Panc1 (cell line): ENCODE measurements at regions not wholly inside any gene's neighbourhood (a gene's known extent, or its start where the extent isn't known, plus 50 kb on each side); places are given as distances from the start of the nearest gene placed in this dataset.

Source experiments
- ATAC-seq: fragments of 200-7000 bp; cut with Tn5 transposase; 2 replicates; pipeline ENCODE4 v1.9.1; 2020; ENCODE audit warnings: mild to moderate bottlenecking, moderate library complexity
- BruUV-seq: library from RNA; stranded (reverse); fragments of 400-500 nt; replicated peaks from 2 replicates; lab custom pipeline; 2021; lab: Mats Ljungman, UMichigan
- CTCF ChIA-PET: fragments of 300-600 bp; sonication (Branson Sonifier 250); formaldehyde crosslinking; loops from one replicate; lab custom pipeline; 2022; ENCODE audit warnings: antibody characterized with exemption; lab: Charles Lee
- POLR2A ChIA-PET: fragments of 300-600 bp; sonication (Branson Sonifier 250); formaldehyde crosslinking; loops from one replicate; lab custom pipeline; 2022; ENCODE audit warnings: antibody characterized with exemption; lab: Charles Lee
- DNase-seq: peaks from one replicate; pipeline ENCODE4 v3.0.0-alpha.2; 2010; ENCODE audit warnings: low read depth, low spot score
- H3K27ac ChIP-seq: 2 replicates; pipeline ENCODE4 v1.5.1; 2011; ENCODE audit warnings: mild to moderate bottlenecking, low read length, inconsistent platforms
- H3K27me3 ChIP-seq: fragments of 200-500 bp; sonication (Bioruptor generic); 2 replicates; pipeline ENCODE4 v1.6.0; 2014; ENCODE audit warnings: low read length, inconsistent platforms; ENCODE audit not compliant: control insufficient read depth, insufficient read depth
- H3K36me3 ChIP-seq: fragments of 200-500 bp; sonication (Bioruptor generic); 2 replicates; pipeline ENCODE4 v1.5.1; 2014; ENCODE audit warnings: inconsistent platforms, mild to moderate bottlenecking, low read length, moderate library complexity; ENCODE audit not compliant: control insufficient read depth, insufficient read depth
- H3K4me1 ChIP-seq: 2 replicates; pipeline ENCODE4 v1.5.1; 2011; ENCODE audit warnings: inconsistent platforms, mild to moderate bottlenecking, low read length, moderate library complexity; ENCODE audit not compliant: control insufficient read depth, insufficient read depth
- H3K4me3 ChIP-seq, 2 experiments: 2 replicates each; pipeline ENCODE4 v1.5.1; 2011 to 2012; ENCODE audit warnings: low read depth in 2 of 2, low read length in 2 of 2, mild to moderate bottlenecking in 2 of 2, inconsistent platforms in 1 of 2, moderate library complexity in 1 of 2
- H3K9me3 ChIP-seq: fragments of 200-500 bp; sonication (Bioruptor generic); 2 replicates; pipeline ENCODE4 v1.5.1; 2014; ENCODE audit warnings: low read depth, mild to moderate bottlenecking, inconsistent platforms, low read length, moderate library complexity; ENCODE audit not compliant: control insufficient read depth, insufficient read depth
- CTCF ChIP-seq: fragments of 450-650 bp; IDR thresholded peaks from 2 replicates; pipeline ENCODE4 v1.5.1; 2017; ENCODE audit warnings: mild to moderate bottlenecking
- POLR2AphosphoS5 ChIP-seq: IDR thresholded peaks from 2 replicates; pipeline ENCODE4 v1.6.1; 2012; ENCODE audit warnings: mild to moderate bottlenecking, low read depth, low read length, moderate library complexity
- REST ChIP-seq, 2 experiments: IDR thresholded peaks; 2 replicates each; pipeline ENCODE4 v1.6.1; 2011 to 2012; ENCODE audit warnings: low read depth in 2 of 2, control low read depth in 1 of 2, low read length in 1 of 2, mild to moderate bottlenecking in 1 of 2, moderate library complexity in 1 of 2; ENCODE audit not compliant: insufficient read depth in 1 of 2
- SIN3A ChIP-seq: IDR thresholded peaks from 2 replicates; pipeline ENCODE4 v1.6.1; 2012; ENCODE audit warnings: low read depth, mild to moderate bottlenecking, low read length, moderate library complexity, borderline replicate concordance; ENCODE audit not compliant: insufficient read depth
- TCF7L2 ChIP-seq: IDR thresholded peaks from 2 replicates; pipeline ENCODE4 v1.6.1; 2011; ENCODE audit warnings: mild to moderate bottlenecking, low read depth, low read length, inconsistent platforms
- in situ Hi-C: cut with HindIII; loops from 2 replicates; pipeline ENCODE4 v1.10.0; 2016; ENCODE audit warnings: low sequenced_read_pairs, low pct_unique_long_range_greater_than_20kb
- intact Hi-C: fragments of 100-400 bp; cut with micrococcal nuclease; formaldehyde crosslinking; loops from one replicate; pipeline ENCODE4 v1.10.0; 2022; ENCODE audit not compliant: unreplicated experiment

GRCh38 chr6:156319707-156320106 lies 457.5 kb upstream of the ARID1B start:
- in situ Hi-C loops = no loop called here
- no peak for DNase-seq

GRCh38 chr6:156316583-156317125 lies 460.5 kb upstream of the ARID1B start:
- in situ Hi-C loops = no loop called here
- ATAC-seq = no peak
- Histone ChIP-seq H3K36me3 (no peaks in the 10 kb centered on the region), H3K4me1 (no peaks in the 10 kb centered on the region), H3K4me3 (no peak overlapping the region), H3K27me3 (no peaks in the 10 kb centered on the region), H3K9me3 (no peaks in the 10 kb centered on the region), H3K27ac (no peak overlapping the region)
- DNase-seq = no peak
- TF ChIP-seq SIN3A (no peak), TCF7L2 (no peak), CTCF (no peak), REST (IDR thresholded peaks at IDR 0.05; ENCODE audit: insufficient read depth in 1 of 2, low read depth in 2 of 2, low read length in 1 of 2) (no peak), POLR2AphosphoS5 (no peak)
- ChIA-PET CTCF (no interaction called here), POLR2A (no interaction called here)
- no TSS peak for BruUV-seq
- intact Hi-C loops = no loop called here

More at GRCh38 chr6:156319707-156320106, 457.5 kb upstream of the ARID1B start:
- Histone ChIP-seq H3K9me3 (no peaks in the 10 kb centered on the region), H3K27me3 (no peaks in the 10 kb centered on the region), H3K27ac (no peak overlapping the region), H3K36me3 (no peaks in the 10 kb centered on the region), H3K4me1 (no peaks in the 10 kb centered on the region), H3K4me3 (no peak overlapping the region)
- intact Hi-C loops = no loop called here
- ChIA-PET POLR2A (no interaction called here), CTCF (no interaction called here)
- no TSS peak for BruUV-seq
- ATAC-seq = no peak
- TF ChIP-seq REST (IDR thresholded peaks at IDR 0.05; ENCODE audit: insufficient read depth in 1 of 2, low read depth in 2 of 2, low read length in 1 of 2) = no peak
- TF ChIP-seq POLR2AphosphoS5 = no peak
- TF ChIP-seq TCF7L2 = no peak
- TF ChIP-seq SIN3A = no peak
- TF ChIP-seq CTCF = no peak
